Tibial nerve (tissue), 4 donors: ENCODE measurements at regions not wholly inside any gene's neighbourhood (a gene's known extent, or its start where the extent isn't known, plus 50 kb on each side); places are given as distances from the start of the nearest gene placed in this dataset.

ENCODE experiments used
- DNase-seq, 2 donors: peaks; one replicate each; pipeline ENCODE4 v3.0.0-alpha.2; 2019; ENCODE audit warnings: low spot score in 2 of 2
- H3K27ac ChIP-seq, 4 donors: fragments of 200-600 bp; sonication (generic) in 3 of 4; one replicate each; pipeline ENCODE4 v1.5.1; 2017 to 2019; ENCODE audit warnings: mild to moderate bottlenecking in 1 of 4
- H3K27me3 ChIP-seq, 2 donors: fragments of 200-600 bp; sonication (generic) in 1 of 2; one replicate each; pipeline versions ENCODE4 v1.5.1 to v1.6.0; 2017 to 2019
- H3K36me3 ChIP-seq, 3 donors: fragments of 200-600 bp; sonication (generic); one replicate each; pipeline ENCODE4 v1.5.1; 2018 to 2019
- H3K4me1 ChIP-seq, 4 donors: fragments of 200-600 bp; sonication (generic) in 3 of 4; one replicate each; pipeline ENCODE4 v1.5.1; 2017 to 2019
- H3K4me3 ChIP-seq, 4 donors: fragments of 200-600 bp; sonication (generic) in 3 of 4; one replicate each; pipeline ENCODE4 v1.5.1; 2017 to 2019; ENCODE audit warnings: mild to moderate bottlenecking in 1 of 4, moderate library complexity in 1 of 4
- H3K9me3 ChIP-seq, 4 donors: fragments of 200-600 bp; sonication (generic) in 3 of 4; one replicate each; pipeline ENCODE4 v1.5.1; 2017 to 2019
- CTCF ChIP-seq, 5 experiments: fragments of 200-600 bp in 3 of 5; fragments of 450-650 bp in 2 of 5; sonication (generic) in 3 of 5; IDR thresholded peaks; one replicate each; pipeline ENCODE4 v1.5.1; 2016 to 2019; ENCODE audit warnings: antibody characterized with exemption in 5 of 5, mild to moderate bottlenecking in 3 of 5, moderate library complexity in 2 of 5
- EP300 ChIP-seq, 2 donors: sonication (generic); formaldehyde crosslinking; IDR thresholded peaks; one replicate each; pipeline ENCODE4 v1.6.1; 2017; ENCODE audit warnings: antibody characterized with exemption in 2 of 2, mild to moderate bottlenecking in 1 of 2
- POLR2A ChIP-seq, 2 donors: fragments of 450-650 bp; IDR thresholded peaks; one replicate each; pipeline ENCODE4 v1.6.1; 2017; ENCODE audit warnings: antibody characterized with exemption in 2 of 2, mild to moderate bottlenecking in 2 of 2, moderate library complexity in 2 of 2
- WGBS, 2 donors: methylation state at CpG; one replicate each; pipeline ENCODE4 v1.1.5; 2018; 5-methylcytosine and 5-hydroxymethylcytosine counted together

- TF ChIP-seq EP300 (IDR thresholded peaks at IDR 0.05): no peak
- TF ChIP-seq POLR2A (IDR thresholded peaks at IDR 0.05): no peak
- no peak for TF ChIP-seq CTCF (IDR thresholded peaks at IDR 0.05)
- H3K27ac ChIP-seq: no peak overlapping the region
- no peak overlapping the region for H3K4me3 ChIP-seq
- H3K36me3 ChIP-seq: no peaks in the 10 kb centered on the region
- no peaks in the 10 kb centered on the region for H3K9me3 ChIP-seq
- H3K4me1 ChIP-seq: peaks cover 0 to 5% (median 0%) of the 10 kb centered on the region in 4 donors
- DNase-seq: no peak
- no peaks in the 10 kb centered on the region for H3K27me3 ChIP-seq
- WGBS, 2 donors: 90 to 97% methylated on average over 3 of the region's 3 CpGs
Measured at GRCh38 chr2:196379600-196379999, 208.2 kb upstream of the STK17B start.

- Histone ChIP-seq H3K27ac (no peak overlapping the region), H3K9me3 (no peaks in the 10 kb centered on the region), H3K4me3 (no peak overlapping the region), H3K4me1 (peaks cover 0 to 5% (median 0%) of the 10 kb centered on the region in 4 donors), H3K27me3 (no peaks in the 10 kb centered on the region), H3K36me3 (no peaks in the 10 kb centered on the region)
- no peak for TF ChIP-seq EP300 (IDR thresholded peaks at IDR 0.05)
- TF ChIP-seq POLR2A (IDR thresholded peaks at IDR 0.05): no peak
- no peak for TF ChIP-seq CTCF (IDR thresholded peaks at IDR 0.05)
- 74 to 77% methylated on average over 1 of the region's 1 CpG for WGBS, 2 donors
- DNase-seq: no peak
Measured at GRCh38 chr2:196380098-196380497, 208.7 kb upstream of the STK17B start.

GRCh38 chr2:196380575-196380974 is 209.2 kb upstream of the STK17B start:
- no peaks in the 10 kb centered on the region for H3K9me3 ChIP-seq
- no peaks in the 10 kb centered on the region for H3K36me3 ChIP-seq
- no peaks in the 10 kb centered on the region for H3K27me3 ChIP-seq
- H3K4me3 ChIP-seq: no peak overlapping the region
- no peak overlapping the region for H3K27ac ChIP-seq
- H3K4me1 ChIP-seq: peaks cover 0 to 5% (median 0%) of the 10 kb centered on the region in 4 donors
- TF ChIP-seq EP300 (IDR thresholded peaks at IDR 0.05) (no peak), POLR2A (IDR thresholded peaks at IDR 0.05) (no peak)
- 62 to 82% methylated on average over 3 of the region's 3 CpGs for WGBS, 2 donors
- DNase-seq: no peak

- Histone ChIP-seq H3K27ac (no peak overlapping the region), H3K4me3 (no peak overlapping the region), H3K36me3 (no peaks in the 10 kb centered on the region), H3K27me3 (no peaks in the 10 kb centered on the region), H3K4me1 (peaks cover 0 to 5% (median 0%) of the 10 kb centered on the region in 4 donors), H3K9me3 (no peaks in the 10 kb centered on the region)
- 73 to 78% methylated on average over 3 of the region's 3 CpGs for WGBS, 2 donors
- DNase-seq: no peak
- TF ChIP-seq CTCF (IDR thresholded peaks at IDR 0.05) (no peak), POLR2A (IDR thresholded peaks at IDR 0.05) (no peak), EP300 (IDR thresholded peaks at IDR 0.05) (no peak)
Measured at GRCh38 chr2:196381464-196381863, 210.1 kb upstream of the STK17B start.

GRCh38 chr2:196383799-196384198 is 212.4 kb upstream of the STK17B start:
- Histone ChIP-seq H3K9me3 (no peaks in the 10 kb centered on the region), H3K27ac (no peak overlapping the region)
- 94 to 95% methylated on average over 2 of the region's 2 CpGs for WGBS, 2 donors

GRCh38 chr2:196384729-196385128 is 213.4 kb upstream of the STK17B start:
- 85 to 100% methylated on average over 1 of the region's 1 CpG for whole genome bisulfite sequencing, 2 donors
- no peaks in the 10 kb centered on the region for H3K36me3 ChIP-seq
- H3K27ac ChIP-seq: no peak overlapping the region
- peaks cover 0 to 5% (median 0%) of the 10 kb centered on the region in 4 donors for H3K4me1 ChIP-seq
- no peak overlapping the region for H3K4me3 ChIP-seq
- no peak for DNase-seq
- no peak for TF ChIP-seq CTCF (IDR thresholded peaks at IDR 0.05)
- no peak for TF ChIP-seq EP300 (IDR thresholded peaks at IDR 0.05)
- TF ChIP-seq POLR2A (IDR thresholded peaks at IDR 0.05): no peak
- H3K27me3 ChIP-seq: no peaks in the 10 kb centered on the region
- no peaks in the 10 kb centered on the region for H3K9me3 ChIP-seq

More at GRCh38 chr2:196383799-196384198, 212.4 kb upstream of the STK17B start:
- DNase-seq: no peak
- TF ChIP-seq POLR2A (IDR thresholded peaks at IDR 0.05): no peak
- H3K36me3 ChIP-seq: no peaks in the 10 kb centered on the region
- H3K4me1 ChIP-seq: peaks cover 0 to 5% (median 0%) of the 10 kb centered on the region in 4 donors
- H3K27me3 ChIP-seq: no peaks in the 10 kb centered on the region
- no peak overlapping the region for H3K4me3 ChIP-seq
